Neural progenitor cell (in vitro differentiated cells): ENCODE measurements at regions not wholly inside any gene's neighbourhood (a gene's known extent, or its start where the extent isn't known, plus 50 kb on each side); places are given as distances from the start of the nearest gene placed in this dataset.

Experiments used
- DNase-seq: peaks from one replicate; pipeline ENCODE4 v3.0.0-alpha.2; 2016; ENCODE audit warnings: low spot score
- H2AFZ ChIP-seq: fragments of 200-600 bp; sonication (generic); replicated peaks from 2 replicates; pipeline ENCODE4 v1.6.1; 2016; ENCODE audit warnings: antibody characterized with exemption
- H3F3A ChIP-seq: fragments of 200-600 bp; sonication (generic); 2 replicates; pipeline ENCODE4 v1.6.1; 2016; ENCODE audit warnings: antibody characterized with exemption, low read depth
- H3K27ac ChIP-seq: fragments of 200-600 bp; sonication (generic); 2 replicates; pipeline ENCODE4 v1.5.1; 2016; ENCODE audit warnings: mild to moderate bottlenecking
- H3K27me3 ChIP-seq: fragments of 200-600 bp; sonication (generic); 2 replicates; pipeline ENCODE4 v1.6.1; 2016; ENCODE audit warnings: mild to moderate bottlenecking, moderate library complexity
- H3K36me3 ChIP-seq: fragments of 200-600 bp; sonication (generic); 2 replicates; pipeline ENCODE4 v1.5.1; 2016
- H3K4me1 ChIP-seq: fragments of 200-600 bp; sonication (generic); 2 replicates; pipeline ENCODE4 v1.6.1; 2016; ENCODE audit warnings: mixed run types
- H3K4me2 ChIP-seq: fragments of 200-600 bp; sonication (generic); 2 replicates; pipeline ENCODE4 v1.6.1; 2016
- H3K4me3 ChIP-seq: fragments of 200-600 bp; sonication (generic); 2 replicates; pipeline ENCODE4 v1.5.1; 2016
- H3K79me2 ChIP-seq: fragments of 200-600 bp; sonication (generic); 2 replicates; pipeline ENCODE4 v1.6.1; 2016; ENCODE audit warnings: low read depth
- H3K9ac ChIP-seq: fragments of 200-600 bp; sonication (generic); 2 replicates; pipeline ENCODE4 v1.6.1; 2016
- H3K9me3 ChIP-seq: fragments of 200-600 bp; sonication (generic); 2 replicates; pipeline ENCODE4 v1.5.1; 2016; ENCODE audit warnings: low read depth
- H4K20me1 ChIP-seq: fragments of 200-600 bp; sonication (generic); 2 replicates; pipeline ENCODE4 v1.6.1; 2016; ENCODE audit warnings: low read depth
- H3K27ac Mint-ChIP-seq: 3 replicates; pipeline ENCODE4 v1.8.0; 2021; ENCODE audit warnings: mixed read lengths
- H3K27me3 Mint-ChIP-seq: 2 replicates; pipeline ENCODE4 v1.8.0; 2022; ENCODE audit warnings: low read depth, mild to moderate bottlenecking, inconsistent platforms, moderate library complexity, mixed read lengths; ENCODE audit not compliant: insufficient read depth
- H3K36me3 Mint-ChIP-seq: 3 replicates; pipeline ENCODE4 v1.8.0; 2021; ENCODE audit warnings: mixed read lengths
- H3K4me1 Mint-ChIP-seq: 3 replicates; pipeline ENCODE4 v1.8.0; 2021; ENCODE audit warnings: mixed read lengths
- H3K4me3 Mint-ChIP-seq: 3 replicates; pipeline ENCODE4 v1.8.0; 2021; ENCODE audit warnings: mild to moderate bottlenecking, moderate library complexity, mixed read lengths
- H3K9me3 Mint-ChIP-seq: 3 replicates; pipeline ENCODE4 v1.8.0; 2020; ENCODE audit warnings: mixed read lengths
- CTCF ChIP-seq: fragments of 200-600 bp; sonication (generic); IDR thresholded peaks from 2 replicates; pipeline ENCODE4 v1.5.1; 2017; ENCODE audit warnings: antibody characterized with exemption, mild to moderate bottlenecking
- EZH2 ChIP-seq: fragments of 200-600 bp; sonication (generic); IDR thresholded peaks from 2 replicates; pipeline ENCODE4 v1.6.1; 2017; ENCODE audit warnings: antibody characterized with exemption, mild to moderate bottlenecking, moderate library complexity
- EZH2phosphoT487 ChIP-seq: fragments of 200-600 bp; sonication (generic); IDR thresholded peaks from 2 replicates; pipeline ENCODE4 v1.6.1; 2017; ENCODE audit warnings: antibody characterized with exemption

- Histone ChIP-seq H3K4me3 (no peak overlapping the region), H4K20me1 (no peaks in the 10 kb centered on the region), H3K9me3 (no peaks in the 10 kb centered on the region), H3F3A (peaks cover 14% of the 10 kb centered on the region), H3K27me3 (no peaks in the 10 kb centered on the region), H3K27ac (no peak overlapping the region), H3K4me2 (no peak overlapping the region), H3K79me2 (no peaks in the 10 kb centered on the region), H3K9ac (no peak overlapping the region), H3K4me1 (peaks cover 26% of the 10 kb centered on the region), H2AFZ (no peak overlapping the region), H3K36me3 (no peaks in the 10 kb centered on the region)
- H3K4me1 Mint-ChIP-seq, result peaks cover 29% of the 10 kb centered on the region
- no peak for TF ChIP-seq EZH2phosphoT487
- no peak for TF ChIP-seq CTCF
- no peak for TF ChIP-seq EZH2
- H3K4me3 Mint-ChIP-seq, result no peak overlapping the region
- no peaks in the 10 kb centered on the region for H3K36me3 Mint-ChIP-seq
- no peaks in the 10 kb centered on the region for H3K27me3 Mint-ChIP-seq
- H3K9me3 Mint-ChIP-seq, result no peaks in the 10 kb centered on the region
- no peak overlapping the region for H3K27ac Mint-ChIP-seq
- no peak for DNase-seq
Measured at GRCh38 chr5:176155922-176156359, 82.3 kb upstream of the SIMC1 start.

GRCh38 chr5:176157656-176158055, 80.6 kb upstream of the SIMC1 start:
- Mint-ChIP-seq H3K36me3 (no peaks in the 10 kb centered on the region), H3K27me3 (no peaks in the 10 kb centered on the region), H3K27ac (no peak overlapping the region), H3K4me3 (no peak overlapping the region), H3K4me1 (peaks cover 15% of the 10 kb centered on the region), H3K9me3 (no peaks in the 10 kb centered on the region)
- Histone ChIP-seq H3K4me3 (no peak overlapping the region), H3K9ac (no peak overlapping the region), H2AFZ (no peak overlapping the region), H3K79me2 (no peaks in the 10 kb centered on the region), H3K27me3 (no peaks in the 10 kb centered on the region), H3K36me3 (no peaks in the 10 kb centered on the region), H3K27ac (no peak overlapping the region), H3K4me1 (peaks cover 13% of the 10 kb centered on the region), H3F3A (peaks cover 2% of the 10 kb centered on the region), H3K9me3 (no peaks in the 10 kb centered on the region), H4K20me1 (no peaks in the 10 kb centered on the region), H3K4me2 (no peak overlapping the region)
- TF ChIP-seq EZH2 (no peak), EZH2phosphoT487 (no peak), CTCF (no peak)
- no peak for DNase-seq

- DNase-seq, result no peak
- Histone ChIP-seq H3K4me2 (no peak overlapping the region), H3K4me3 (no peak overlapping the region), H3K36me3 (no peaks in the 10 kb centered on the region), H3K27me3 (no peaks in the 10 kb centered on the region), H3K9me3 (no peaks in the 10 kb centered on the region), H4K20me1 (no peaks in the 10 kb centered on the region), H3F3A (no peaks in the 10 kb centered on the region), H3K9ac (no peak overlapping the region), H3K79me2 (no peaks in the 10 kb centered on the region), H3K4me1 (no peaks in the 10 kb centered on the region), H2AFZ (no peak overlapping the region), H3K27ac (no peak overlapping the region)
- no peaks in the 10 kb centered on the region for H3K36me3 Mint-ChIP-seq
- H3K9me3 Mint-ChIP-seq, result no peaks in the 10 kb centered on the region
- no peak overlapping the region for H3K27ac Mint-ChIP-seq
- no peaks in the 10 kb centered on the region for H3K27me3 Mint-ChIP-seq
- peaks cover 5% of the 10 kb centered on the region for H3K4me1 Mint-ChIP-seq
- TF ChIP-seq EZH2phosphoT487 (no peak), EZH2 (no peak), CTCF (no peak)
- H3K4me3 Mint-ChIP-seq, result no peak overlapping the region
Measured at GRCh38 chr5:176161431-176161830, 76.8 kb upstream of the SIMC1 start.
